ENCODE measurements at regions not wholly inside any gene's neighbourhood (a gene's known extent, or its start where the extent isn't known, plus 50 kb on each side); places are given as distances from the start of the nearest gene placed in this dataset.

- TF ChIP-seq MAX (IDR thresholded peaks at IDR 0.05) = no peak
- no peak for TF ChIP-seq SIRT6 (IDR thresholded peaks at IDR 0.05; ENCODE audit: low read length)
- TF ChIP-seq EZH2 (IDR thresholded peaks at IDR 0.05; ENCODE audit: low read depth, low read length, severe bottlenecking) = no peak
- TF ChIP-seq KDM5A (IDR thresholded peaks at IDR 0.05; ENCODE audit: low read length) = no peak
- no peak for TF ChIP-seq CTCF (IDR thresholded peaks at IDR 0.05; ENCODE audit: control extremely low read depth in 1 of 3, insufficient read depth in 1 of 3, low read depth in 1 of 3, low read length in 3 of 3)
- TF ChIP-seq TAF1 (IDR thresholded peaks at IDR 0.05; ENCODE audit: low read depth, low read length) = no peak
- TF ChIP-seq SP1 (IDR thresholded peaks at IDR 0.05; ENCODE audit: low read depth, low read length) = no peak
- TF ChIP-seq SIX5 (IDR thresholded peaks at IDR 0.05; ENCODE audit: low read depth, low read length) = no peak
- no peak for TF ChIP-seq POLR2A (IDR thresholded peaks at IDR 0.05; ENCODE audit: control extremely low read depth in 1 of 2, low read depth in 2 of 2, low read length in 2 of 2)
- TF ChIP-seq CBX5 (IDR thresholded peaks at IDR 0.05; ENCODE audit: low read depth, low read length) = no peak
- no peak for TF ChIP-seq ASH2L (IDR thresholded peaks at IDR 0.05; ENCODE audit: low read length)
- no peak for TF ChIP-seq RAD21 (IDR thresholded peaks at IDR 0.05 in 1 of 2, conservative IDR thresholded peaks at IDR 0.05 in 1 of 2; ENCODE audit: low read depth in 2 of 2, low read length in 2 of 2)
- no peak for TF ChIP-seq EP300 (IDR thresholded peaks at IDR 0.05; ENCODE audit: borderline replicate concordance in 1 of 2, low read depth in 2 of 2, low read length in 2 of 2)
Observed at GRCh38 chr13:44210525-44210924, 163.1 kb upstream of the SERP2 start.
